Hematopoietic multipotent progenitor cell treated with erythropoietin and hydrocortisone succinate and interleukin-3 and kit ligand, for 17 days (in vitro differentiated cells): ENCODE measurements at regions not wholly inside any gene's neighbourhood (a gene's known extent, or its start where the extent isn't known, plus 50 kb on each side); places are given as distances from the start of the nearest gene placed in this dataset.

Experiments
- DNase-seq: peaks from one replicate; pipeline ENCODE4 v3.0.0-alpha.2; 2015; ENCODE audit warnings: low spot score

DNA sequence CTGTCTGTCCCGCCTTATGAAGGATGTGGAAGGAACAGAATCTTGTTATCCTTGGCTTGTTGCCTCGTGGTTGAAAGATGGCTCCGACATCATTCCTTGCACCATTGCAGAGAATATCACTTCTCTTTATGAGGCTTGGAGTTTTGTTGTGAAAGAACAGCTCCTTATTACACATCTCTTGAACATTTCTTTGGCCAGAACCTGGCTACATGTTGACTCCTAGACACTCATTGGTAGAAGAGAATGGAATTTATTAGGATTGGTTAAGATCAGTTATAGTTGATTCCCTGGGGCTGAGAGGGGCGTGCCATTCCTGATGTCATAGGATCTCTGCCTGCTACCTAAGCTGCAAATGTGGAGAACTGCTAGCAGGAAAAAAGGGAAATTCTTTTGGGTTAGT lies 180.5 kb upstream of the CTBP2 start:
- DNase-seq, result no peak

DNA sequence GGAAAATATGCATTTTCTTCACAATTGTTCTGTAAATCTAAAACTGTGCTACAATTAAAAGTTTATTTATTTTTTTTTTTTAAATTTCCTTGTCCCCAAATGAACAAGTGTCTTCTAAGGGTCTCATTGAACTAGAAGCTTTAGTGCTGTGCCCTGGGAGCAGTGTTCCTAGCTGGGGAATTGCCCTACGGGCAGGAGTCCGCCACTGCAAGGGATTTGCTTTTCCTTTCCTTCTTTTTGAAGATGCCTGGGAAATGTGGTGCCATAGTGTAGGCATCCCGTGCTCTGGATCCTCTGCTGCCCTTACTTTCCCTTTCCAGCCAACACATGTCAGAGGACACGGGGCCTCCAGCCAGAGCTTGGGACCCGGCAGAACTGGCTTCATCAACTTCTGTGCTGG lies 177.1 kb upstream of the CTBP2 start:
- no peak for DNase-seq

GRCh38 chr10:125334545-125334944 lies 174.2 kb upstream of the CTBP2 start:
- no peak for DNase-seq

DNA sequence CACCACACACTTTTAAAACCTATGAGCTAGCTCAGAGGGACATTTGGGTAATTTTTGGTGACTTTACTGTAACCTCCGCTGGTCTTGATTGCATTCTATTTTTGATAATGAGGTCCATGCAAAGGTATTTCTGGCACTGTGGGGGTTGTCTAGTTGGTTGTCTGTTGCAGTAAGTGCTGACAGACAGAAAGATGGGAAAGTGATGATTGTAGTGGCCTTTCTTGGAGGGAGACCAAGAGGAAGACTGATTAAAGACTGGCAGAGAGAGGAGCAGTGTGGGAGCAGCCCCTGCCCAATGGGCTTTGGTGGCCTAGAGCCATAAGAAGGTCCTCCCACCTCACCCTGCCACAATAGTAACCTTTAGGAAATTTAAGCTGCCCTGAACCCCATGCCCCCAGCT lies 173.4 kb upstream of the CTBP2 start:
- DNase-seq, result no peak

DNA sequence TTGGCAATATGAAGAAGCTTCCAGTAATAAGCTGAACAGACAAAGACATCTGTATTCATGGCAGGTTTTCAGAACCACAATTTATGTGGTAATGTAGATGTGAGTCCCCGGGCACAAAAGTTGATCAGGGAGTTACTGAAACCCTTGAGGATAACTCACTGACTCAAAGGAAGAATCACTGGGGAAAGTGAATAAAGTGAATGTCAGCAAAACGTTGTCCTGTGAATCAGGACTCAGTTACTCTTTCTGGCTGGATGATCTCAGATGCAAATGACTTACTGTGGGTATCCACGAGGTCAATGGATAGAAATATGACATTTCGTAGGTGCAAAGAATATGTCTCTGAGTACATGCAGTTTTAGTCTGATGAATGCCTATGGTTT lies 172.8 kb upstream of the CTBP2 start:
- DNase-seq, result no peak

- DNase-seq, result no peak
Measured at GRCh38 chr10:125332548-125333208, 172.3 kb upstream of the CTBP2 start.

DNA sequence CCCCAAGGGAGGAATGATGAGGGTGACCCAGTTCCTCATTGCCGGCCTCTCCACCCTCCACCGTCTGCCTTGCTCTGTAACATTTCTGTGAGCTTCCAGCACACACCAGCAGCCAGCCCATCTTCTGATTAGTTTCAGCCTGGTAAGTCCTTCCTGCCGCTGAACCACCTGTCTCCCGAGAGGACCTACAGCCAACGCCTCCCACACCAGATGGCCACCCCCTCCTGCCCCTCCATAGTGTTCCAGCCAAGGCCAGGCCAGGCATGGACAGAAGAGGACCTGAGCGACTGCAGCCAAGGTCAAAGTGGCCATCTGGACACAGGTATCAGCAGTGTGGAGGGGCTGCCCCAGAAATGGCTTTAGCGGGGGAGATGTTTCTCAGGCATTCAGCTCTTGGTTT lies 170.7 kb upstream of the CTBP2 start:
- no peak for DNase-seq

DNA sequence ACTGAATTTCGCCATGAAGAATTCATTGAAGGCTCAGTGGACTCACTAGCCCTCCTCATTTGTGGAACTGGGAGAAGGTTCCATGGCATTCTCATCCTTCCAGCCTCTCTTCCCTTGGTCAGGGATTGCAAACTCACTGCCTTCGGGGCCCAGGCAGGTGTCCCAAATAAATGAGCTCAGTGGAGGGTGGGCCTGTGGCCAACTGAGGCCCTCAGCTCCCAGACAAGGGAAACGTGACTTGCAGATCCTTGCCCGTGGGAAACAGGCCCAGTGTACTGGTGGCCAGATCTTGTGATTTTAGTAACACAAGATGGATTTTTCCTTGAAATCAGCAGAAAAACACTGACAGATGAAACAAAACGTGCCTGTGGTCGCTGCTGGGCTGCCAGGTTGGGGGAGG lies 168.7 kb upstream of the CTBP2 start:
- DNase-seq, result no peak

DNA sequence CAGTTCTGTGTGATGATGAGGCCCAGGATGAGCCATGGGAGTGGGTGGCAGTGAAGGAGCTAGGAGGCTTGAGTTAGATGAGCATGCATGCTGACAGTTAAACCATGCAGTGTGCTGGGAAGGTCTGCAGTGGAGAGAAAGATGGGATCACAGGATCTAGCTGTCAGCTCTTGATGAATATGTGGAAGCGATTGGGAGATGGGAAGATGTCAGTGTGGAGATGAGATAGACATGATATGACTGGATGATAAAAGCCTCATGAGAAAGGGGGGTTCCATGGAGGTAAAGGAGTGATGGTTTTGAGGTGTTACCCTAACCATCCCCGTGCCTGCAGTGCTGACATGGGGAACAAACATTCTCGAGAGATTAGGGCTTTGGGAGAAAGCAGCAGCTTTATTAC lies 165.0 kb upstream of the CTBP2 start:
- DNase-seq, result no peak

GRCh38 chr10:125316436-125316835 lies 156.1 kb upstream of the CTBP2 start:
- no peak for DNase-seq

DNA sequence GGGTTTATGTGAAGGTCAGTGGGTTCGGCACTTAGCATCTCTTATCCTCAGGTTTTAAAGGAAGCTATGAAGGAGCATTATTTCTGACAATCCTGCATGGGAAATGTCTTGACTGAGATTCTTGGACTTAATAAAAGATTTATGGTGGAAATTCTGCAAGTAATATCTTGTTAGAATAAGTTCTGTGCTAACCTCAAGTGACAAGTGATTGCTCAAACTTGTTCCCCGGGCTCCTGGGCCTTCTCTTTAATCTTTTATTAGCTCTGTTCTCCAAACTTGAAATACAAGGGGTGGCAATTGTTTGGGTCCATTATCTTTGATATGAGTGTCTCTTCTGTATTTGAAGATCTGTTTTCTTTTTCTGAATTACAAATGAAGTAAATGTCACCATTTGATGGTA lies 140.6 kb upstream of the CTBP2 start:
- no peak for DNase-seq

- no peak for DNase-seq
Measured at GRCh38 chr10:125299461-125299860, 139.1 kb upstream of the CTBP2 start.

GRCh38 chr10:125296598-125296997 lies 136.2 kb upstream of the CTBP2 start:
- no peak for DNase-seq

- no peak for DNase-seq
Measured at GRCh38 chr10:125294109-125294508, 133.7 kb upstream of the CTBP2 start.

DNA sequence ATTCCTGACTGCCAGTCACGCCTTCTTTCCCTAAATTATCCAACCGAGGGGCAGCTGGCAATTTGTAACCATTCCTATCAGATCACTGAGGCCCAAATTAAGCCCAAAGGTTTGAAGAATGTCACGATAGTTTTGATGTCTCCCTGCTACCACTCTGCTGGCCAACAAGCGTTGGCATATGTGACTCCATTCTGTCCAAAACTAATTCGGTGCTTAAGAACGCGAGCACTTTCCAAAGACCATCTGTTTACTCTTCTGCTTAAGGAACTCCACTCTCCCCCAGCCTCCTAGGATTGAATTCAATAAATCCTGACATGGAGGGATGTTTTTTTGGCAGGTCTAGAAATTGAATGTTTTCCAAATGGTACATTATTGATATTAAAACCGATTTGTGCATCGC lies 131.5 kb upstream of the CTBP2 start:
- DNase-seq, result no peak

DNA sequence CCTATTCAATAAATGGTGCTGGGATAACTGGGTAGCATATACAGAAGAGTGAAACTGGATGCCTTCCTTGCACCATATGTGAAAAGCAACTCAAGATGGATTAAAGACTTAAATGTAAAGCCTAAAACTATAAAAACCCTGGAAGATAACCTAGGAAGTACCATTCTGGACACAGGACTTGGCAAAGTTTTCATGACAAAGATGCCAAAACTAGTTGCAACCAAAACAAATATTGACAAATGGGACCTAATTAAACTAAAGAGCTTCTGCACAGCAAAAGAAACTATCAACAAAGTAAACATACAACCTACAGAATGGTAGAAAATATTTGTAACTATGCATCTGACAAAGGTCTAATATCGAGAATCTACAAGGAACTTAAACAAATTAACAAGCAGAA lies 129.1 kb upstream of the CTBP2 start:
- DNase-seq, result no peak

DNA sequence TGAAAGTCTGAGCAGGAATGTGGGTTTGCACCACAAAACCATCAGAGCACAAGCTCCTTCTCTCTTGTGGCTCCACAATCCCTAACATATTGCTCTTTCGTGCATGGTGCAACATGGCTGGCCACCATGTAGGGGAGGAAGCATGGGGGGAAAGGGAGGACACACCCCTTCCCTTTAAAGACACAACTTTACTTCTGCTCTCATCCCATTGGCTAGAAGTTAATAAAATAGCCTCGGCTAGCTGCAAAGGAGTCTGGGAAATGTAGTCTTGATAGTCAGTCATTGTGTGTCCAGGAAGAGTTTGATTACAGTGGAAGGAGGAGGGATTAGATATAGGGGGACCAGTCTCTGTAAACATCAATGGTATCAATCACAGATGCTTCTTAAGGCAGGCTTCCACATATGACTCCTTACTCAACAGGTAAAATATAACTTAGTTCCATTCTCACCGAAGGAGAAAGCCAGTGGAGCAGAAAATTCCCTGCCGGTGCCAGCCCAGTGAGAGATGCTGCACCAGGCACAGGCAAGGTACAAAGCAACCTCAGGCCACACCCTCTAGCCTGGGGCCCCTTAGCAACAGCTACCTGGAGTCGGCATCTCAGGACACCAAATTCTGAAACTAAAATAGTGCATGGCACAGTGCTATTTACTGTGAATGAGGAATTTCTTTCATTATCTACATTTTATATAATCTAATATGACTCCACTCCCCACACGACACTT lies 124.7 kb upstream of the CTBP2 start:
- no peak for DNase-seq

GRCh38 chr10:125283836-125284614 lies 123.7 kb upstream of the CTBP2 start:
- no peak for DNase-seq

- no peak for DNase-seq
Measured at GRCh38 chr10:125283191-125283835, 123.0 kb upstream of the CTBP2 start.

GRCh38 chr10:125281091-125281490 lies 120.7 kb upstream of the CTBP2 start:
- no peak for DNase-seq

DNA sequence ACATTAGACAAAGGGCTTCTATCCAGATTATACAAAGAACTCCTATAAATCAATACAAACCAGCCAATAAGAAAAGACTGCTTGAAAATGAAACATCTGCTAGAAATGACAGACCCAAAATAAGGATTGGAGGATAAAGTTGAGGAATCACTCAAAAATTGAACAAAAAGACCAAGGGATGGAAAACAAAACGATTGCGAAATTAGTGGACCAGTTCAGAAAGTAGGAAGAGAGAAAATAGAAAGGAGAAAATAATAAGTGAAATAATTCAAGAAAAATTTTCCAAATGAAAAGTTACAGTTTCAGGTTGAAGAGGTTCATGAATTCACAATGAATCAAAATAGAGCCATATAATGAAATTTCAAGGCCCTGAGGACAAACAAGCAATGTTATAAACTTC lies 115.8 kb upstream of the CTBP2 start:
- DNase-seq, result no peak

GRCh38 chr10:125274961-125275360 lies 114.6 kb upstream of the CTBP2 start:
- DNase-seq, result no peak

GRCh38 chr10:125273023-125273422 lies 112.7 kb upstream of the CTBP2 start:
- no peak for DNase-seq
